ENCODE measurements at regions not wholly inside any gene's neighbourhood (a gene's known extent, or its start where the extent isn't known, plus 50 kb on each side); places are given as distances from the start of the nearest gene placed in this dataset.

- DNase-seq (ENCODE audit: extremely low spot score), result no peak
- ChIA-PET POLR2A (no interaction called here), CTCF (no interaction called here)
- TF ChIP-seq BHLHE40 (IDR thresholded peaks at IDR 0.05; ENCODE audit: borderline replicate concordance), result no peak
- no peak for TF ChIP-seq ELF4 (IDR thresholded peaks at IDR 0.05)
- no peak for TF ChIP-seq FOXM1 (IDR thresholded peaks at IDR 0.05; ENCODE audit: borderline replicate concordance)
- TF ChIP-seq FOXA1 (IDR thresholded peaks at IDR 0.05), result no peak
- TF ChIP-seq CTBP1 (IDR thresholded peaks at IDR 0.05; ENCODE audit: borderline replicate concordance), result no peak
- TF ChIP-seq LEF1 (IDR thresholded peaks at IDR 0.05; ENCODE audit: borderline replicate concordance), result no peak
- no peak for TF ChIP-seq SUZ12 (IDR thresholded peaks at IDR 0.05)
- no peak for TF ChIP-seq NFRKB (IDR thresholded peaks at IDR 0.05)
- no peak for TF ChIP-seq ARNT (IDR thresholded peaks at IDR 0.05)
- no peak for TF ChIP-seq PKNOX1 (IDR thresholded peaks at IDR 0.05)
- TF ChIP-seq FOXK2 (IDR thresholded peaks at IDR 0.05), result no peak
- no peak for TF ChIP-seq SP1 (IDR thresholded peaks at IDR 0.05)
- no peak for TF ChIP-seq L3MBTL2 (conservative IDR thresholded peaks at IDR 0.05)
- no peak for TF ChIP-seq ZNF384 (IDR thresholded peaks at IDR 0.05)
- TF ChIP-seq HDGF (IDR thresholded peaks at IDR 0.05; ENCODE audit: borderline replicate concordance), result no peak
- no peak for TF ChIP-seq TARDBP (IDR thresholded peaks at IDR 0.05)
Measured at GRCh38 chr9:135394131-135394530, 85.5 kb upstream of the PPP1R26 start.

DNA sequence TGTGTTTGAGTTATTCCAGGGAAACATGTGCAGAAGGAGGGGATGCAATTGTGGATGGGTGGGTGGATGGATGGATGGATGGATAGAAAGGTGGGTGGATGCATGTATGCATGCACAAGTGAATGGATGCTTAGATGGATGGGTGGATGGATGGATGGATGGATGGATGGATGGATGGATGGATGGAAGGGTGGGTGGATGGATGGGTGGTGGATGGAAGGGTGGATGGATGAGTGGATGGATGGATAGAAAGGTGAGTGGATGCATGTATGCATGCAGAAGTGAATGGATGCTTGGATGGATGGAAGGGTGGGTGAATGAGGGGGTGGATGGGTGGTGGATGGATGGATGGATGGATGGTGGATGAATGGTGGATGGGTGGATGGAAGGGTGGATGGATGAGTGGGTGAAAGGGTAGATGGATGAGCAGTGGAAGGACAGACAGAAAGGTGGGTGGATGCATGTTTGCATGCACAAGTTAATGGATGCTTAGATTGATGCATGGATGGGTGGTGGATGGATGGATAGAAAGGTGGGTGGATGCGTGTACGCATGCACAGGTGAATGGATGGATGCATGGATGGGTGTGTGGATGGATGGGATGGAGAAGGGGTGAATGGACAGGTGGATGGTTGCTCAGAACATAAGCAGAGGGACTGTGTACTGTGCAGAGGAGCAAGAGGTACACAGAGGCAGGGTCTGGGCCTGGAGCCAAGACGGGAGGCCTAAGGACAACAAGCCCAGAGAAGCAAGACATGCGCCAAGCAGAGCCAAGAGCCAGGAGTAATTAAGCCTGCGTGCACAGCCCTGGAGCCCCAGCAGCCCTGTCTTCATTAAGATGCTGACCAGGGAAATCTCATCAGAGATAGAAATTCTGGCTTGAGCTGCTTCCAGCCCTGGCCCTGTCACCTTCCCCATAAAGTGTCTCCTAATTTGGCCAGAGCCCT, 84.6 kb upstream of the PPP1R26 start:
- no peak for TF ChIP-seq SUZ12 (IDR thresholded peaks at IDR 0.05)
- TF ChIP-seq BHLHE40 (IDR thresholded peaks at IDR 0.05; ENCODE audit: borderline replicate concordance), result no peak
- TF ChIP-seq SP1 (IDR thresholded peaks at IDR 0.05), result no peak
- TF ChIP-seq ZNF384 (IDR thresholded peaks at IDR 0.05), result no peak
- no peak for TF ChIP-seq PKNOX1 (IDR thresholded peaks at IDR 0.05)
- ChIA-PET POLR2A (no interaction called here), CTCF (no interaction called here)
- DNase-seq (ENCODE audit: extremely low spot score), result no peak

- CTCF ChIA-PET, result no interaction called here
- POLR2A ChIA-PET, result no interaction called here
- no peak for DNase-seq (ENCODE audit: extremely low spot score)
- TF ChIP-seq PKNOX1 (IDR thresholded peaks at IDR 0.05), result no peak
- no peak for TF ChIP-seq LEF1 (IDR thresholded peaks at IDR 0.05; ENCODE audit: borderline replicate concordance)
- TF ChIP-seq ARNT (IDR thresholded peaks at IDR 0.05), result no peak
- no peak for TF ChIP-seq SUZ12 (IDR thresholded peaks at IDR 0.05)
- no peak for TF ChIP-seq CTBP1 (IDR thresholded peaks at IDR 0.05; ENCODE audit: borderline replicate concordance)
- no peak for TF ChIP-seq TARDBP (IDR thresholded peaks at IDR 0.05)
- no peak for TF ChIP-seq HDGF (IDR thresholded peaks at IDR 0.05; ENCODE audit: borderline replicate concordance)
- TF ChIP-seq FOXM1 (IDR thresholded peaks at IDR 0.05; ENCODE audit: borderline replicate concordance), result no peak
- no peak for TF ChIP-seq L3MBTL2 (conservative IDR thresholded peaks at IDR 0.05)
Measured at GRCh38 chr9:135397142-135397541, 82.4 kb upstream of the PPP1R26 start.

DNA sequence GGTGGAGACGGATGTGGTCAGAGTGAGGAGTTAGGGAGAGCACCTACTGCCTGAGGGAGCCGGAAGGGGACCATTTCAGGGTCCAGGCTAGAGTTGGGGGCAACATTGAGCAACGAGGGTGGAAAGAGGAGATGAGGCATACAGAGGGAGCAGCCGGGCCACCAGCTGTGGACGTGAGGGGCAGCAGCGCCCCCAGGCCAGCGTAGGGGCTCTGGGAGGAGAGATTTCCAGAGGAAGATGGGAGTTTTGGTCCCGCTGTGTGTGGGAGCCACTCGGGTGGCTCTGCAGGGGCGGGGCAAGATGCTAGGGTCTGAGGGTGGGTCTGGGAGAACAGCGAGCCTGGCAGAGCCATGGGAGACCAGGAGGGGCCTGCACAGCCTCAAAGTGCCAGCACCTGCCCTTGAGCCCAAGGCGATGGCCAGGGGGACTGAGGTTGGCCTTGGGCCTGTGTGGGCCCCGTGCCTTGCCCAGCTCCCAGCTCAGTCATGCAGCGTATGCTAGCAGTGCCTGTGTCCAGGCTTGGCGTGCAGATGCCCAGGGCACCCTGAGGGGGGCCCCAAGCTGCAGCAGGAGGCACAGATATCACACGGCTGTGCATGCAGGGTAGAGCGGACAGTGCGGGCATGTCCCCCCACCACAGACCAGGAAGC, 80.5 kb upstream of the PPP1R26 start:
- no peak for TF ChIP-seq ARNT (IDR thresholded peaks at IDR 0.05)
- CTCF ChIA-PET, result no interaction called here

DNA sequence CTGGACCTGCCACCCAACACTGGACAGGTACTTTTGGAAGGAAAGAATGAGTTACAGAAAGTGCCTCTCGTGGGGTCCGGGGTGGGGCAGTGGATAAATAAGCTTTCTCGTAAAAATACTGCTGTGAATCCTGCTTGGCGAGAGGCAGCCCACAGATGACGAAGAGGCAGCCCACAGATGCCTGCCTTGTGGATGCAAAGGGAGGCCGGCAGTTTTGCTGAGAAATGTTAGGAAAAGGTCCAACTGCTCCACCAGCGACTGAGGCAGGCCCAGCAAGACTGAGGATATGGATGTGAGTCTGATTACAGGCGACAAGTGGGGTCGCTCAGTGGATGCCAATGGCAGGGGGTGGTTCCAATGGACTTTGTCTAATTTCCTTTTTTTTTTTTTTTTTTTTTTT, 79.1 kb upstream of the PPP1R26 start:
- no peak for DNase-seq (ENCODE audit: extremely low spot score)
- CTCF ChIA-PET, result no interaction called here
- TF ChIP-seq L3MBTL2 (conservative IDR thresholded peaks at IDR 0.05), result no peak
- TF ChIP-seq NFRKB (IDR thresholded peaks at IDR 0.05), result no peak
- POLR2A ChIA-PET, result no interaction called here

More for the DNA sequence above, 80.5 kb upstream of the PPP1R26 start:
- POLR2A ChIA-PET, result no interaction called here
- DNase-seq (ENCODE audit: extremely low spot score), result no peak

DNA sequence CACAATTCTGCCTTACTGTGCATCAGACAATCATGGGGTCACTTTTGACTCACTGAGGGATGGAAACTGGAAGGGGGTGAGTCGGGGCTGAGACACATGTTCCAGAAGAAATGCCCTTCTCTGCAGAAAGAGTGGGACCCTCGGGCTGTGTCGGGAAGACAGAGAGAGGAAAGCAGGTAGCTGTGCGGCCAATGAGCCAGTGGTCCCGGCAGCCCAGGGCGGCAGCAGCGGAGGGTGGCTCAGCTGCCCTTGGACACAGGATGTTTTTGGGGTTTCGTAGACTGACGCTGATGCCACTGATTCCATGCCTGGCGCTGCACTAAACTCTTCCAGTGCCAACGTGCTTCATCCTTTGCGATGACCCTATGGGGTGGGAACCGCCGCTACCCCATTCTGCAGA, 78.4 kb upstream of the PPP1R26 start:
- TF ChIP-seq FOXK2 (IDR thresholded peaks at IDR 0.05) (no peak), CTBP1 (IDR thresholded peaks at IDR 0.05; ENCODE audit: borderline replicate concordance) (no peak), LEF1 (IDR thresholded peaks at IDR 0.05; ENCODE audit: borderline replicate concordance) (no peak), ZNF384 (IDR thresholded peaks at IDR 0.05) (no peak), HDGF (IDR thresholded peaks at IDR 0.05; ENCODE audit: borderline replicate concordance) (no peak), TARDBP (IDR thresholded peaks at IDR 0.05) (no peak), PKNOX1 (IDR thresholded peaks at IDR 0.05) (no peak)
- no peak for DNase-seq (ENCODE audit: extremely low spot score)
- ChIA-PET CTCF (no interaction called here), POLR2A (no interaction called here)

Data from HEK293T (cell line).